Upper lobe of left lung (tissue), 6 donors: ENCODE measurements at regions not wholly inside any gene's neighbourhood (a gene's known extent, or its start where the extent isn't known, plus 50 kb on each side); places are given as distances from the start of the nearest gene placed in this dataset.

Source experiments
- ATAC-seq, 2 donors: fragments of 200-7000 bp; cut with Tn5 transposase; one replicate each; pipeline ENCODE4 v1.9.1; 2022; ENCODE audit warnings: mild to moderate bottlenecking in 2 of 2, moderate library complexity in 2 of 2; ENCODE audit not compliant: low FRiP score in 2 of 2
- DNase-seq, 2 donors: peaks; one replicate each; pipeline ENCODE4 v3.0.0-alpha.2; 2019 to 2020
- H3K27ac ChIP-seq, 4 donors: fragments of 200-600 bp; sonication (generic); one replicate each; pipeline ENCODE4 v1.5.1; 2016 to 2019
- H3K27me3 ChIP-seq, 4 donors: fragments of 200-600 bp; sonication (generic); one replicate each; pipeline ENCODE4 v1.5.1; 2017 to 2019
- H3K36me3 ChIP-seq, 4 donors: fragments of 200-600 bp; sonication (generic); one replicate each; pipeline ENCODE4 v1.5.1; 2016 to 2019
- H3K4me1 ChIP-seq, 4 donors: fragments of 200-600 bp; sonication (generic); one replicate each; pipeline ENCODE4 v1.5.1; 2018 to 2019
- H3K4me3 ChIP-seq, 4 donors: fragments of 200-600 bp; sonication (generic); one replicate each; pipeline ENCODE4 v1.5.1; 2017 to 2019; ENCODE audit warnings: mild to moderate bottlenecking in 2 of 4, moderate library complexity in 1 of 4
- H3K9me3 ChIP-seq, 4 donors: fragments of 200-600 bp; sonication (generic); one replicate each; pipeline ENCODE4 v1.5.1; 2018 to 2019
- EP300 ChIP-seq, 4 donors: sonication (generic); formaldehyde crosslinking; IDR thresholded peaks; one replicate each; pipeline ENCODE4 v1.5.1; 2017; ENCODE audit warnings: antibody characterized with exemption in 4 of 4, control low read depth in 2 of 4
- POLR2A ChIP-seq, 4 donors: fragments of 450-650 bp; IDR thresholded peaks; one replicate each; pipeline ENCODE4 v1.5.1; 2016 to 2017; ENCODE audit warnings: antibody characterized with exemption in 4 of 4, mild to moderate bottlenecking in 2 of 4
- POLR2AphosphoS5 ChIP-seq, 2 donors: sonication (generic); formaldehyde crosslinking; IDR thresholded peaks; one replicate each; pipeline ENCODE4 v1.5.1; 2017; ENCODE audit warnings: antibody characterized with exemption in 2 of 2
- WGBS, 2 donors: methylation state at CpG; one replicate each; pipeline ENCODE4 v1.1.5; 2017 to 2018; 5-methylcytosine and 5-hydroxymethylcytosine counted together
- TF ChIP-seq, protein P1 (sequence below), 6 experiments: fragments of 450-650 bp in 4 of 6; fragments of 200-600 bp in 2 of 6; sonication (generic) in 2 of 6; IDR thresholded peaks; one replicate each; pipeline ENCODE4 v1.5.1; 2016 to 2019; ENCODE audit warnings: antibody characterized with exemption in 6 of 6
- donor health status: DM: no; HTN: no; CAD: no; lungs with moderate emphysema.
- donor health status: DM: no; HTN: yes; CAD: no; lungs with severe emphysema.

DNA sequence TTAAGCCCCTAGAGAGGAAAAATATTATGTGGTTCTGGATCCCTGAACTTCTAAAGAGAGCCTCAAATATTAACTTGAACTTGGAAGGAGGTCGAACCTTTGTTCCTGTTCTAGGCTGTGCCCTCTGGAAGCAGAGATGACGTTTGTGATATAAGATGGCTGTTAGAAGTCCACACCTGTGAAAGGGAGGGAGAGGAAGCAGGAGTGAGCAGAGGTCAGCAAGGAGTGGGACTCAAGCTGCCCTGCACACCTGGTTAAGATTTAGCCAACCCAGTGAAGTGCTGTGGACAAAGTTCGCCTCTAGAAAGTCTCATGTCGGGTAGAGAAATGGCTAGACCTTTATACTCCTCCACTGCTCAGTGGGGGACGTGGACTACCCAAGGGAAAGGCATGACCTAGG lies 566.2 kb downstream of the MID1IP1 start:
- no peak for ATAC-seq
- 71 to 91% methylated on average over 4 to 5 of the region's 5 CpGs for WGBS, 2 donors
- DNase-seq = no peak
- H3K9me3 ChIP-seq = no peaks in the 10 kb centered on the region
- TF ChIP-seq, protein P1, sequence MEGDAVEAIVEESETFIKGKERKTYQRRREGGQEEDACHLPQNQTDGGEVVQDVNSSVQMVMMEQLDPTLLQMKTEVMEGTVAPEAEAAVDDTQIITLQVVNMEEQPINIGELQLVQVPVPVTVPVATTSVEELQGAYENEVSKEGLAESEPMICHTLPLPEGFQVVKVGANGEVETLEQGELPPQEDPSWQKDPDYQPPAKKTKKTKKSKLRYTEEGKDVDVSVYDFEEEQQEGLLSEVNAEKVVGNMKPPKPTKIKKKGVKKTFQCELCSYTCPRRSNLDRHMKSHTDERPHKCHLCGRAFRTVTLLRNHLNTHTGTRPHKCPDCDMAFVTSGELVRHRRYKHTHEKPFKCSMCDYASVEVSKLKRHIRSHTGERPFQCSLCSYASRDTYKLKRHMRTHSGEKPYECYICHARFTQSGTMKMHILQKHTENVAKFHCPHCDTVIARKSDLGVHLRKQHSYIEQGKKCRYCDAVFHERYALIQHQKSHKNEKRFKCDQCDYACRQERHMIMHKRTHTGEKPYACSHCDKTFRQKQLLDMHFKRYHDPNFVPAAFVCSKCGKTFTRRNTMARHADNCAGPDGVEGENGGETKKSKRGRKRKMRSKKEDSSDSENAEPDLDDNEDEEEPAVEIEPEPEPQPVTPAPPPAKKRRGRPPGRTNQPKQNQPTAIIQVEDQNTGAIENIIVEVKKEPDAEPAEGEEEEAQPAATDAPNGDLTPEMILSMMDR (IDR thresholded peaks at IDR 0.05) = no peak
- TF ChIP-seq POLR2A (IDR thresholded peaks at IDR 0.05) = no peak
- TF ChIP-seq EP300 (IDR thresholded peaks at IDR 0.05) = no peak
- no peak for TF ChIP-seq POLR2AphosphoS5 (IDR thresholded peaks at IDR 0.05)
- H3K27ac ChIP-seq = no peak overlapping the region
- H3K36me3 ChIP-seq = no peaks in the 10 kb centered on the region
- H3K4me3 ChIP-seq = no peak overlapping the region
- no peaks in the 10 kb centered on the region for H3K27me3 ChIP-seq
- no peaks in the 10 kb centered on the region for H3K4me1 ChIP-seq

DNA sequence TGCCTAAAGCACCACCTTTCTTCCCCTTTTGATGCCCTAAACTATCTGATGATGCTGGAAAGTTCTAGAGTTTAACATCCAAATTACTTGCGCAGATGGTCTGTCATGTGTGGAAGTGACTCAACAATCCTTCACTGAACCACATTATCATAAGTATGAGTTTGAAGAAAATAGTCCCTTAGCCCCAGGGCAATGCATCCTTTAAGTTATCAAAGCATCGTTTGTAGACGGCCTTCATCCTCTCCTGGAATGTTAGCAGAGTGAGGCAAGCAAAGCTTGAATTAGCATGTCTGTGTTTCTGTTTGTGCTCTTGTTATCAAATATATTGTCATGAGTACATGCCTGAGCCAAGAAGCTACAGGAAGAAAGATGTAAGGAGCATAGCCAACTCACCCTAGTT lies 570.9 kb downstream of the MID1IP1 start:
- Histone ChIP-seq H3K27me3 (no peaks in the 10 kb centered on the region), H3K9me3 (no peaks in the 10 kb centered on the region), H3K27ac (no peak overlapping the region), H3K4me1 (no peaks in the 10 kb centered on the region), H3K4me3 (no peak overlapping the region), H3K36me3 (no peaks in the 10 kb centered on the region)
- ATAC-seq (no peak), DNase-seq (no peak)
- WGBS, 2 donors = 75 to 85% methylated on average over 2 to 3 of the region's 3 CpGs
- TF ChIP-seq EP300 (IDR thresholded peaks at IDR 0.05) = no peak
- TF ChIP-seq POLR2A (IDR thresholded peaks at IDR 0.05) = no peak

- ATAC-seq (no peak), DNase-seq (no peak)
- Histone ChIP-seq H3K9me3 (no peaks in the 10 kb centered on the region), H3K4me3 (no peak overlapping the region), H3K36me3 (no peaks in the 10 kb centered on the region), H3K27ac (no peak overlapping the region), H3K27me3 (no peaks in the 10 kb centered on the region), H3K4me1 (no peaks in the 10 kb centered on the region)
- TF ChIP-seq EP300 (IDR thresholded peaks at IDR 0.05) (no peak), POLR2A (IDR thresholded peaks at IDR 0.05) (no peak), POLR2AphosphoS5 (IDR thresholded peaks at IDR 0.05) (no peak)
- TF ChIP-seq, protein P1 (IDR thresholded peaks at IDR 0.05) = no peak
Measured at GRCh38 chrX:39377157-39377556, 575.9 kb downstream of the MID1IP1 start.

DNA sequence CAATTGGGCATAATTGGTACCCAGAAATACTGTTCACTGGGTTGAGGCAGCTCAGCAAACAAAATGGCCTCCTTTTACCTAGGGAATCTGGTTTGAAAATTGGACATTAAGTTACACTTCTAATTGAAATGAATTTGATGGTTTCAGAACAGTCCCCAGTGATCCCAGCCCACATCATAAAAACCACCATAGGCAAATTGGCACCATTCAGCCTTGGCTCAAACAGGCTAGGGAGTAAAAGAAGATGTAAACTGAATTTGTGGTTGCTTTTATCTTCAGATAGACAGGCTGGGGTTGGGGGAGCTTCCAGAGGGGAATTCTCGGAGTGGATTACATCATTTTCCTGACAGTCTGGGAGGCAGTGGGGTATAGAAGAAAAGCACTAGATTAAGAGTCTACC lies 576.5 kb downstream of the MID1IP1 start:
- H3K9me3 ChIP-seq = no peaks in the 10 kb centered on the region
- WGBS, 2 donors = 79 to 82% methylated on average over 1 of the region's 1 CpG
- H3K36me3 ChIP-seq = no peaks in the 10 kb centered on the region
- no peak overlapping the region for H3K27ac ChIP-seq
- DNase-seq (no peak), ATAC-seq (no peak)
- H3K27me3 ChIP-seq = no peaks in the 10 kb centered on the region
- no peaks in the 10 kb centered on the region for H3K4me1 ChIP-seq
- no peak for TF ChIP-seq POLR2AphosphoS5 (IDR thresholded peaks at IDR 0.05)
- TF ChIP-seq, protein P1 (IDR thresholded peaks at IDR 0.05) = no peak
- TF ChIP-seq EP300 (IDR thresholded peaks at IDR 0.05) = no peak
- no peak for TF ChIP-seq POLR2A (IDR thresholded peaks at IDR 0.05)
- H3K4me3 ChIP-seq = no peak overlapping the region

DNA sequence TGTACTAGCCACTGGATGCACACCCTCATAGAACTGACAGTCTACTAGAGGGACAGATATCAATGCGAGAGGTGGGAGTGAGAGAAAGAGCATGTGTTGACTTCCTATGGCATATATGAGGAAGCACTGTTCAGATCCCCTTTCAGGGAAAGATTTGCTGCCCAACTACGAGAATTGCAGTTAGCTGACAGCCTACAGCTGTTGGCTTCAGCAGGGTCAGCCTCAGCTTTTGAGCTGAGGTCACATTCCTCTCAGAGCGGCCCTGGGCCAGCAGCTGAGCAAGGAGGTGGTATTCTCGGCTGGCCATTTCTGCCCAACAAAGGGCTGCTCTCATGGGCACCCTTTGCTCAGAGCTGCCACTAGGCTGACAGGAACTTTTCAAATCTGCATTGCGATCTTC lies 580.2 kb downstream of the MID1IP1 start:
- no peaks in the 10 kb centered on the region for H3K27me3 ChIP-seq
- no peak overlapping the region for H3K4me3 ChIP-seq
- DNase-seq (no peak), ATAC-seq (no peak)
- no peak overlapping the region for H3K27ac ChIP-seq
- no peaks in the 10 kb centered on the region for H3K4me1 ChIP-seq
- 74 to 83% methylated on average over 1 to 4 of the region's 5 CpGs for WGBS, 2 donors
- TF ChIP-seq POLR2A (IDR thresholded peaks at IDR 0.05) (no peak), EP300 (IDR thresholded peaks at IDR 0.05) (no peak), POLR2AphosphoS5 (IDR thresholded peaks at IDR 0.05) (no peak)
- TF ChIP-seq, protein P1 (IDR thresholded peaks at IDR 0.05) = no peak
- H3K9me3 ChIP-seq = no peaks in the 10 kb centered on the region
- H3K36me3 ChIP-seq = no peaks in the 10 kb centered on the region
